HEK293 (cell line): ENCODE measurements at regions not wholly inside any gene's neighbourhood (a gene's known extent, or its start where the extent isn't known, plus 50 kb on each side); places are given as distances from the start of the nearest gene placed in this dataset.

Source experiments
- CTCF ChIP-seq: fragments of 450-650 bp; formaldehyde crosslinking; IDR thresholded peaks from 2 replicates; pipeline ENCODE4 v1.5.1; 2016; ENCODE audit warnings: missing biosample characterization, missing genetic modification characterization
- ZNF174 ChIP-seq: fragments of 450-650 bp; formaldehyde crosslinking; IDR thresholded peaks from 2 replicates; pipeline ENCODE4 v1.5.0; 2017; ENCODE audit warnings: missing biosample characterization, mild to moderate bottlenecking, missing genetic modification characterization
- ZNF37A ChIP-seq: fragments of 450-650 bp; IDR thresholded peaks from 2 replicates; pipeline ENCODE4 v1.5.1; 2018; ENCODE audit warnings: missing biosample characterization, missing genetic modification characterization
- ZNF510 ChIP-seq: fragments of 450-650 bp; formaldehyde crosslinking; IDR thresholded peaks from 2 replicates; pipeline ENCODE4 v1.5.1; 2018; ENCODE audit warnings: mild to moderate bottlenecking, missing genetic modification characterization, missing biosample characterization; ENCODE audit not compliant: insufficient replicate concordance

- TF ChIP-seq ZNF174 (tag by site-specific recombination) (no peak), ZNF510 (tag by site-specific recombination) (no peak), ZNF37A (no peak), CTCF (tag by site-specific recombination) (no peak)
Observed at GRCh38 chr14:89620436-89620835, 203.4 kb upstream of the FOXN3 start.
